Caki2 (cell line): ENCODE measurements at regions not wholly inside any gene's neighbourhood (a gene's known extent, or its start where the extent isn't known, plus 50 kb on each side); places are given as distances from the start of the nearest gene placed in this dataset.

ENCODE experiments used
- DNase-seq: peaks from one replicate; pipeline ENCODE4 v3.0.0-alpha.2; 2015; ENCODE audit warnings: low read depth
- in situ Hi-C: cut with HindIII; loops from 2 replicates; pipeline ENCODE4 v1.10.0; 2016; ENCODE audit warnings: low sequenced_read_pairs, low pct_unique_long_range_greater_than_20kb, mixed read lengths

DNA sequence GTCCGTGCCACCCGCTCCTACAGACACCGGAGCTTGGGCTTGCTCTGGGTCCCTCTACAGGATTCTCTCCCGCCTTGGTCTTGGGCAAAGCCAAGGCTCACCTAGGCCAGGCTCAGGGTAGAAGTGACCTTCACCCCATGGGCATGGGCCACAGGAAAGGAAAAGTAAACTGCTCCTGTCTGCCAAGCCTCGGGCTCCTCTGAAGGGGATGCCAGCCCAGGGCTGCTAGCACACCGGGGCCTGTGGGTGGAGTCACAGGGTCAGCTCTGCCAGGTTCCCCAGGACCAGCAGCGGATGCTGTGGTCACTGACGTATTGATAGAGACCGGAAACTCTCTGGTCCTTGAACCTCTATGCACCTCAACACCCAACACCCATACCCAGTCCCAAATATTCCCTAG lies 222.7 kb upstream of the MGMT start:
- in situ Hi-C loops, result no loop called here
- DNase-seq, result no peak

DNA sequence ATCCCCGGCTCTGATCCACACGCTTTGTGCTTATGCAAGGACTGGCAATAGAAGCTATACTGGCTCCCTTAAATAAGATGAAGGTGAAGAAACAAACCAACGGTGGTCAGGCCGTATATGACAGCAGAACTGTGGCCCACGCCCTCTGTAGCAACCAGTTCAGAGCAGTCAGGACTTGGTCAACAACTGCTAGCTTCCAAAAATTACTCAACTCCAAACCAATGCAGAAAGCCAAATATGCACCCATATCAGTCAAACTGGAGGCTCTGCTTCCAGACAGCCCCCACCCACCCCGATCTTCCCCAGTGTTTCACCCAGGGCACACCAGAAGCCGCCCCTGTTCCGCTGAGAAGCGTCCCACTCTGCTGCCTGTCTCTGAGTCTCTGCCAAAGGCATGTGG lies 222.3 kb upstream of the MGMT start:
- in situ Hi-C loops, result no loop called here
- DNase-seq, result no peak

DNA sequence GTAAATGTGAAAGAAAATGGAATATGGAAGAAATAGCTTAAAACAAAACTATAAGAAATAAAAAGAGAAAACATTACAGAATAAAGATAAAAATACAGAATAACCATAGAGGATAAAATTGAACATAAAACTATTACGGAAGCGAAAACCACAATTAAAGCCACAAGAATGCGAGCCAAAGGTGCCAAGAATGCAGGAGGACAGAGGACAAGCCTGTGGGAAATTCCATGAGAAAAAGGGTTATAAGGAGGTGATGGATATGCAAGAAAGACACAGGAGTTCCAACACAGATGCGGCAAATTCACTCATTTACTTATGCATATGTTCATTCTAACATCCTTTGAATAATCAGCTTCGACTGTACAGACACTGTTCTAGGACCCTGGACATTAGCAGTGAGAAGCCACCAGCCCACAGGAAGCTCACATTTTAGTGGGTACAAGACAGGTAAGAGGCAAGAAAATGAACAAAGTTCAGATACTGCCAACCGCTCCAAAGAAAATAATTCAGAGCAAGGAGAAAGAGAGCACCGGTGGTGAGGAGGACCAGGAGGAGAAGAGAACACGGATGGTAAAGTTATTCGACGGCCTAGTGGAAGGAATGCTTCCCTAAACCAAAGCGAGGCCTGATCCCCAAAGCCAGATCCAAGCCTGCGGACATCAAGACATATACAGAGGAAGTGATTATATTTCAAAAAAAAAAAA lies 213.7 kb upstream of the MGMT start:
- no peak for DNase-seq
- in situ Hi-C loops, result no loop called here

DNA sequence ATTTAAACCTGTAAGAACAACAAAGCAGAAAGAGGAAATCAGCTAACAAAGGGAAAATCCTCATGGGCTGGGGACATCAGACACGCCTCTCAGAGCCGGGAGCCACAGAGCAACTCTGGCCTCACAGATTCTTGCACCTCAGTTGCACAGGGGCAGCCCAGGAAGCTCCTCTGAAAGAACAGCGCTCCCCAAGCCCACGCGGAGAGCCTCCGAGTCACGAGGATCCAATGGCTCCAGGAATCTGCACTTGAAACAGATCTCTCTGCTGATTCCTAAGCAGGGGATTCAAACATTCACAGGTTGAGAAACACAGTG lies 213.2 kb upstream of the MGMT start:
- in situ Hi-C loops, result no loop called here
- DNase-seq, result no peak

DNA sequence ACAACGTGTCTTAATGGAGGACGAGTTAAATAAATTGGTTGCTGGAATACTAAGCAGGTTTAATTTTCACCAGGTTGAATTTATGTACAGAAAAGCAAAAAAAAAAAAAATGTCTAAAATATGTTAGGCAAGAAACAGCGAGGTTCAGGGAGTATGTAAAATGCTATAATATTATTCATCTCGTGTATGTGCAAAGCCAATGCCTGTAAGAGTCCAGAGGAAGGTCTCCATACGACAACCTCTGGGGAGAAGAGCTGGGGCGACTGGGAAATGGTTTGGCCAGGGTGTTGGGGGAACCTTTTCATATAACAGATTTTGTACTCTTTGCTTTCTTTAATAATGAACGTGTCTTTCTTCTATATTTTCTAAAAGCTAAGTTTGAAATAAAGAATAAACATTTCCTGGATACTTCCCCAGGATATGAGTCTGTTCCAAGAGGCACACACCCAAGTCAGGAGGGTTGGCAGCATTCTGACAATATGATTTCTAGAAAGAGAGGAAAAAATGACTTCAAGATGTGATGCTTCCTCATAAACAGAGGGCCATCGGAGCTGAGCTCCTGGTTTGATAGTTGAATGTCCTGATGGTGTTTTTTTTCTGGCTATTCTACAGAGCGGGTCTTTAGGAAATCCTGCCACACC lies 208.6 kb upstream of the MGMT start:
- no peak for DNase-seq
- in situ Hi-C loops, result no loop called here

DNA sequence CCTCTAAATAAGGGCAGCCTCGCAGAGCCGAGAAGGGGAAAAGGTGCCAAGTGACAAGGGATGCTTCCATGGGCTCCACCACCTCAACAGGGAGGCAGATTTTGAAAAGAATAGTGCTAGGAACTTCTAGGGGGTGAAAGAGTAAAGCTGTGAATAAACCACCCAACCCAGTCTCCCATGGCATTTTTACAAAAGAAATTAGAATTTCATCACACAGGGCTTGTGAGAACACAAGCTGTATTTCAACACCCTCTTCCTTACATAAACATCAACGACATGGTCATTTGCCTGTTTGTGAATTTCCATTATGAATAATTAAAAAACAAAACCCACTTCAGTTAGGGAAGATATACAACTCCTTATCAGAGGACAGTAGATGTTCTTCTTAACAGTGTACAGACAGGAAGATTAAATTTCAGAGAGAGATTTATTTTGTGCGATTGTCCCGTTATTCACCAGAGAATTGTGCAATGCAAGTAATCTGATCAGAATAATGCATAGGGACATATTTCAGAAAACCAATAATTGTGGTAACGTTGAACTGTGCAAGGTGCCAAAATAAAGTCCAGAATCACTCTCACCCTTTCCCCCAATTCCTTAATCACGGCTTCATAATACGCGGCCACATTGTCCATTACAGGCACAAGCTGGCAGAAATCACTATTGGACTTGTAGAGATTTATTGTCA lies 207.8 kb upstream of the MGMT start:
- DNase-seq, result no peak
- in situ Hi-C loops, result no loop called here

DNA sequence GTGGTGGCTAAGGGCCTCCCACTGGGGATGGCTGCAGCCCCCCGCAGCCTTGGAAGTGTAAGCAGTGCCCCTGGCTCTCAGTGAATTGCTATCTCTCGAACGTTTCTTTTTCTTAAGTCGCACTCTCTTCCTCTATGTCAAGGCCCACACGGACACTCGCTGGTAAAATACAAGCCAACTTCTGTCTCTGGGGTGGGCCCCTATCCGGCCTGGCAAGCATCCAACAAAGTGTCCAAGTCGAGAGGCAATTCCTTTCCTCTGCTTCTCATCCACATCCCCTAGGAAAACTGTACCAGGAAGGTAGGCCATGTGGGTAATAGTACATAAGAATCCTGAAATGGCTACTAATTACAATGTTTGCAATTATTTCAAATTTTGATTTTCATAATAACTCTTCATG lies 194.9 kb upstream of the MGMT start:
- in situ Hi-C loops, result no loop called here
- DNase-seq, result no peak

DNA sequence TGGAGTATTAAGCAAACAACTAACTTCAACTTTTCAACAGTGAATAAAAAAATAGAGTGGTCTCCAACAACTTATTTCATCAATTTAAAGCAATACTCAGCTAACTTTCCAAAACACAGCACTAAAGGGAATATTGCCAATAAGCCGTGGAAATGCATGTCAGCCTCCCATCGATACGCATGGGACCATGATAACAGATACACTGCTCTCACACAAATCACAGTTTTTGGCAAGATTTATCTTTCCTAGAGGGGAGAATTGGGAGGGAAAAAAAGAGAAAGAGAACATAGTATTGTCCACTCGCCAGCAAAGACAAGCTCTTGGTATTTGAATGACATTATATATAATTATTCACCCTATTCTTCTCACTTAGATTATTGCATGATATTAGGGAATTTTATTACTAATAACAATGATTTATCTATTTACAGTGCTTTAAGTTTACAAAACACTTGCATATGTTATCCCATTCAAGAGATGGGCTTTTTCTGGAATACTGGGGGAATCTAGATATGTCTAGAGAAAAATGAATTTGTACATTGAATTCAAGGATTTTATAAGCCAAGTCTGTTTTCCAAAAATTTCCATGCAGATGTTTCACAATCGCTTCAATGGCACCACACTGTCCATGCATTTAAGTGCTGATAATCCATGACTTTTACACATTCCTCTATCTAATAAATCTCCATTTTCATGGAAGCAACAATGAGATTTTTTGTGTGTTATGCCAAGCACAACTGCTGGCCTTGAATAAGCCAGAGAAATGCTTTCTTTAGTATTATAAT lies 194.0 kb upstream of the MGMT start:
- in situ Hi-C loops, result no loop called here

DNA sequence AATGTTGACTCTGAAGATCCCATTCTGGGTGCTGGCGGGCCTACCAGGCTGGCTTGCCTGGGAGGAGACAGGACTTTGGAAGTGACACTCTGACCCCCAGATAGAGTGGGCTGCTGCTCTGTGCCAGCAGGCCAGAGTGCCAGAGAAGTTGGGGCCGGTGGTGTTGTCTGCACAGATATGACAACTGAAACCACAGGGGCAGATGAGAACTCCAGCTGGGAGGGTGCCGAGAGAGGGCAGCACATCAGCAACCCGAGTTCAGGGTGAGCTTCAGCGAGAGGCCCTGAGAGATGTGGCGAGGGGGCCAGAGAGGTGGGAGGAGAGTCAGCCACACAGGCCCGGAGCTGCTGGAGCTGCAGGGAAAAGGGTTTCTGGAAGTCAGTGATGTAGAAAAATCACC lies 193.2 kb upstream of the MGMT start:
- DNase-seq, result no peak
- in situ Hi-C loops, result no loop called here

More for the DNA sequence above, 194.0 kb upstream of the MGMT start:
- DNase-seq, result no peak

DNA sequence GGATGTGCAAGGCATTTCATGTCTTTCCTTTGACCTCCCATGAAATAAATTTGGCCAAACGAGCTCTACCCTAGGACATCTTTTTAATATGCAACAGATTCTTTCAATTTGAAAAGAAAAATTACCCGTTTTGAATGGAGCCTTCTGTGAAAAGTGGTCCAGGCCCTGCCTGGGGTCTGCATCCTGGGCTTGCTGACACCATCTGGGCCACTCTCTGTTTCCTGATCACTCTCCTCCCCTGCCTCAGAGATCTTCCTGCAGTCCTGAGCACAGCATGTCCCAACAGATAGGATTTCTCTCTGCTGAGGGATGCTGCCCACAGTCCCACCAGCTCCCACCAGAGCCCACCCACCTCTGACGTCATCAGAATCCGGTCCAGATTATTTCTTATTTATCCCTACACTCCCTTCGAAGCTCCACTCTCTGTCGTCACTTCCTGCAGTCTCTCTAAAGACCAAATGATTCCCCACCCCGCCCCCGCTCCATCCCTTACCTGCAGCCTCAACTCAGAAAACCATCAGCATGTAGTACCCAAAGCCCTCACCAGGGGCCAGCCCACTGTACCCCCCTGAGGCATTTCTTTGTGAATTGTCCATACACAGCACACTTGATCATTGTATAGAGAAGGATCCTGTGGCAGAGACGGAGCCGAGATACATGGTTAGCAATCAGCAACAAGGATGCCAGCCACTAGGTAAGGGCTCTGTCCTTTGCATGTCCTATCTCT lies 192.1 kb upstream of the MGMT start:
- DNase-seq, result no peak
- in situ Hi-C loops, result no loop called here

DNA sequence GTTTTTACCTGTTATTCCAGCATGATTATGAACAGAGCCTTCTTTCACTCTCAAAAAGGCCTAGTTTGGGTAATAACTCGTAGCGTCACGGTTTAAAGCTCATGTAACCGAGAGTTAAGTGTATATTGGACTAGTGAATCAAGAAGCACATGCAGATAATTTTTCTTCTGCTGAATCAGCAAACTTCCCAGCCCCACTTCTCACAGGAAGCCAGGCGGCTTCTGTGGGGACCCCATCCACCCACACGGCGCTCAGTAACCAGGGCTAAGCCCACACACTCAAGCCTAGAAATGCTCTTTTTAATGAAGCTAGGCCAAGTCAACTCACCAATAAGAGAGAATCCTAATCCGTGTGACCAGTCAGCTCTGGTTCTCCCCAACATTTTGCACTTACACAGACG lies 191.2 kb upstream of the MGMT start:
- DNase-seq, result no peak
- in situ Hi-C loops, result no loop called here

DNA sequence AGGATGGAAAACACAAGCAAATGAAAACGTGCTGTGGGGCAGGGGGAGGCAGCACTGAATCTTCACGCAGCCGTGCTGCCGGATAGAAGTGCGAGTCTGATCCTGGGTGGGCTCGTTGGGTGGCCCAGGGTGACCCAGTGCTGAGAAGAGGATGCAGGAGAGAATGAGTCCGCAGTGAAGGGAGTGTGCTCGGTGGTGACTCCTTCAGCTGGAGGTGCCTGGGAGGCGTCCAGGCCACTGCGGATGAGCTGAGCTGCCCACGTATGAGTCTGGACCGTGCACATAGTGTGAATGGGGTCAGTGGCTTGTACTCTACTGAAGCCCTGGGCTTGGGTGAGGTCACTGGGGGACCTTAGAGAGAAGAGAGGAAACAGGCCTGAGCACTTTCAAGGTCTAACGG lies 190.0 kb upstream of the MGMT start:
- in situ Hi-C loops, result no loop called here
- DNase-seq, result no peak

DNA sequence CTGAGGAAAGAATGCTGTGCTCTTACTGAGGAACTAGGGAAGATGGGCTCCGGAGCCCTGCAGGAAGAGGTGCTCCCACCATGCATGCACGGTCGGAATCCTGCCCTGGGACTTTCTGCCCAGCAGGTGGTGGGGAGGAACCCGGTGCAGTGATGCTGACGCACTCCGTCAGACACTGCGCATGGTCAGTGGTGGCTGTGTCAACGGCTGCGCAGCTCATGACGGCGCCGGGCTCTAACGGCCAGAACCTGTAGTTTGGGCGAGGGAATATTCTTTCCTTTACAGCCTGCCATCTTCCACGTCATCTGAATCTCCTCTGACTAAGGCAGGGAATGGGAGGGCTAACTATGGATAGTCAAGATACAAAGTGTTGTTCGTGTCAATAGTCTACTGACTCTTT lies 189.2 kb upstream of the MGMT start:
- DNase-seq, result no peak
- in situ Hi-C loops, result no loop called here

DNA sequence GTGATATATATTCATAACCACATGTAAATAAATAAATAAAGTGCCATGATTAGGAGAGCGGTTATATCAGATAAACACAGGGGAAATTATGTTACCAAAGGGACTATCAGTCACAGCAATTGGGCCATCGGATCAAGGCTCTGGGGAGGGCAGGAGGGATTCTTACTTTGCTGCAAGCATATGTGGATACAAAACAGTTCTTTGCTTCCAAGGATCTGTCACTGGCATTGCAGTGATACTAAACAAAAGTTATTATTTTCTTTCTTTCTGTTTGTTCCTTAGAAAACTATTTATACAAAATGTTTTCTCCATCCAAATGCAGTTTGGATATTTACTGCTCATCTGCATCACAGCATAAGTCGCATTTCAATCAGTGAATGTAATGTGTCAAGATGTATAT lies 188.4 kb upstream of the MGMT start:
- in situ Hi-C loops, result no loop called here
- DNase-seq, result no peak

DNA sequence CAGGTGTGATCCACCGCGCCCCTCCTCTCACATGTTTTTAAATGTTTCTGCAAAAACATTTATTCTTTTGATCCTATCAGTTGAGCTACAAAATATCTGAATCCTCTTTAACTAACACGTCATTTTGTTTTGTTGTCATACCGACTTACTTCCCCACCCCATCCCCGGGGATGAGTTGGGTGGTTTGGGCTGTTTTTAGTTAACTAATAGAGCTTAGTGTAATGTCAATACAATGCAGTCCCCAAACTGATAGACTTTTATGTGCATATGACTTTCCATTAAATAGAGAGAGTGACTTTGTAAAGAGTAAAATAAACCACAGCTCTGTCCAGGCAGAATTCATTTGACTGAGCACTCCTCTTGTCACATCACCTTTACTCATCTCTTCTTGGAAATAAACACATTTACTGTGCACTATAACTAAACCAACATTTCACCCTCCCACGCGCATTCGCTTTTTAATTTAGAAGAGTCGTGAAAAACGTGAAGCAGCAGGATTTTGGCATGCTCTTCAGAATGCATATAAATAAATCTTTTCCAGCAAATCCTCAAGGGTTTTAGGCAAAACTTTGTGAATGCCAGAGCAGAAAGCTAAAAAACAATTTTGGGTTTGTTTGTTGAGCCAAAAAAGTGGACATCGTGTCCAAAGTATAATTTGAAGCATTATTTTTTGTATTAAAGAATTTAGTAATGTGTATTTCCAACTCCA lies 187.4 kb upstream of the MGMT start:
- in situ Hi-C loops, result no loop called here
- no peak for DNase-seq

DNA sequence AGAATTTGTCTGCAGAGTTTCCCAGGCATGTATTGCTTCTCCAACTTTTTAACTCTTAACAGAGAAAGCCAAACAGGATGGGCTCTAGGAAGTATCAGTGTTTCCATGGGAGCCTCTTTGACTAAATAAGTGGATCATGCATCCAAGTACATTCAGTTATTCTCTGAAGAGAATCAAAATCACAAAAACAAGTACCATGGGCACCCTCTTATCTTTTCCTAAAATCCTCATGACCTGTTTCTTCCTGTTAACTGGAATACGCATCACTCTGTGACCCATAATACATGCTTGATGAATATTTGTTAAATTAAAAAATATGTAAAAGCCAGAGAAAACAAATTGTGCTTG lies 186.9 kb upstream of the MGMT start:
- in situ Hi-C loops, result no loop called here
- no peak for DNase-seq

DNA sequence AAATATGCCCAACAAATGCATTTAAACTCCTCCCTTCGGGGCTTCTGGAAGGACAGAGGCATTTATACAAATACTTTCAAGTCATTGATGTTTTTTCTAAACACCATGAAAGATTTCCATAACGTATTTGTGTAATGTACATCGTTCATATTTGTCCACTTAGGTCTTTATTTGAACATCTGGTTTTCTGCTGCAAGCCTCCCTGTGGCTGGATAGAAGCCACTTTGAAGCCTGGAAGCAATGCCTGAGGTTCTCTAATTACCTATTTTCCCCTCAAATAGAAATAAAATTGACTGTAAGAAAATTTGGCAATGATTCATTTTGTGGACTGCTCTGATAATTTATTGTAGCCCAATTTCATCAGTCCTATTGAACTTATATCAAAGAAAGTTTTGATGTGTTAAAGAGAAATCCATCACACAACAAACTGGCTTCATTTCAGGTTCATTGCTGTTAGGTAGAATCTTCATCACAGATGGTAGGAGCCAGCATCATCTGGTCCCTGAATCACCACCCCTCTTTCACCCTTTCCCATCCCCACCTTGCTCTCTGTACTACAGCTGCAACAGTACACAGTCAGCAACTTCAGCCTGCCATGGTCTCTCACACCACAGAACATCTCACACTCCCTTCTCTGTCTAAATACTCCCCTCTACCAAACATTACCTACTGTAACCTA lies 186.0 kb upstream of the MGMT start:
- in situ Hi-C loops, result no loop called here

DNA sequence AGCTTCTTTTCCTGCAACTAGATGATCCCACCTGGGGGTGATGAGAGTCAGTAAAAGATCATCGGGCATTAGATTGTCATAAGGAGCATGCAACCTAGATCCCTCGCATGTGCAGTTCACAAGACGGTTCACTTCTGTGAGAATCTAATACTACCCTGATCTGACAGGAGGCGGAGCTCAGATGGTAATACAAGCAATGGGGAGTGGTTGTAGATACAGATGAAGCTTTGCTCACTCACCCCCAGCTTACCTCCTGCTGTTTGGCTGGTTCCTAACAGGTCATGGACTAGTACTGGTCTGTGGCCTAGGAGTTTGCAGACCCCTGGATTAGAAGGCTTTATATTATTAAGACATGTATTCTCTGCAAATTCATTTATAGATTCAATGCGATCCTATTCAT lies 181.6 kb upstream of the MGMT start:
- no peak for DNase-seq

More for the DNA sequence above, 186.0 kb upstream of the MGMT start:
- no peak for DNase-seq

More for the DNA sequence above, 181.6 kb upstream of the MGMT start:
- in situ Hi-C loops, result no loop called here
